DND-41 (cell line): ENCODE measurements at regions not wholly inside any gene's neighbourhood (a gene's known extent, or its start where the extent isn't known, plus 50 kb on each side); places are given as distances from the start of the nearest gene placed in this dataset.

ENCODE experiments used
- ATAC-seq: fragments of 200-7000 bp; cut with Tn5 transposase; 3 replicates; pipeline ENCODE4 v1.9.1; 2021; ENCODE audit warnings: low read depth; ENCODE audit not compliant: insufficient read depth
- DNase-seq: peaks from one replicate; pipeline ENCODE4 v3.0.0-alpha.2; 2020
- H2AFZ ChIP-seq: 2 replicates; pipeline ENCODE4 v1.6.0; 2012; ENCODE audit warnings: low read depth, low read length
- H3K27ac ChIP-seq: 2 replicates; pipeline ENCODE4 v1.5.1; 2012; ENCODE audit warnings: low read length, inconsistent platforms
- H3K27me3 ChIP-seq: fragments of 200-600 bp; sonication (generic); 2 replicates; pipeline ENCODE4 v1.6.0; 2012; ENCODE audit warnings: low read length, mild to moderate bottlenecking, inconsistent platforms; ENCODE audit not compliant: insufficient read depth, poor library complexity
- H3K36me3 ChIP-seq: 2 replicates; pipeline ENCODE4 v1.5.1; 2012; ENCODE audit warnings: low read length, inconsistent platforms; ENCODE audit not compliant: insufficient read depth
- H3K4me1 ChIP-seq: 2 replicates; pipeline ENCODE4 v1.5.1; 2012; ENCODE audit warnings: mild to moderate bottlenecking, low read length; ENCODE audit not compliant: insufficient read depth
- H3K4me2 ChIP-seq: 2 replicates; pipeline ENCODE4 v1.6.0; 2012; ENCODE audit warnings: mild to moderate bottlenecking, moderate library complexity, low read length, inconsistent platforms; ENCODE audit not compliant: insufficient read depth
- H3K4me3 ChIP-seq, 2 experiments: fragments of 200-600 bp in 1 of 2; shearing (Covaris generic) in 1 of 2; 2 replicates each; pipeline ENCODE4 v1.5.1; 2012 to 2016; ENCODE audit warnings: inconsistent platforms in 2 of 2, low read length in 2 of 2, mild to moderate bottlenecking in 2 of 2, low read depth in 1 of 2, moderate library complexity in 1 of 2
- H3K79me2 ChIP-seq: 2 replicates; pipeline ENCODE4 v1.6.0; 2012; ENCODE audit warnings: low read length, inconsistent platforms; ENCODE audit not compliant: insufficient read depth
- H3K9ac ChIP-seq: 2 replicates; pipeline ENCODE4 v1.6.0; 2012; ENCODE audit warnings: low read depth, mild to moderate bottlenecking, inconsistent platforms, low read length, moderate library complexity
- H3K9me3 ChIP-seq: 2 replicates; pipeline ENCODE4 v1.5.1; 2012; ENCODE audit warnings: low read length, moderate library complexity, mild to moderate bottlenecking, inconsistent platforms; ENCODE audit not compliant: insufficient read depth, severe bottlenecking
- H4K20me1 ChIP-seq: 2 replicates; pipeline ENCODE4 v1.6.0; 2012; ENCODE audit warnings: low read length; ENCODE audit not compliant: insufficient read depth
- EZH2 ChIP-seq: IDR thresholded peaks from 3 replicates; pipeline ENCODE4 v1.6.1; 2012; ENCODE audit warnings: borderline replicate concordance, low read depth, mild to moderate bottlenecking, moderate library complexity, low read length, inconsistent platforms; ENCODE audit not compliant: severe bottlenecking
- TF ChIP-seq, protein P1 (sequence below): IDR thresholded peaks from 2 replicates; pipeline ENCODE4 v1.5.1; 2012; ENCODE audit warnings: borderline replicate concordance, low read length, moderate library complexity, mild to moderate bottlenecking; ENCODE audit not compliant: poor library complexity, severe bottlenecking; ENCODE audit errors: extremely low read depth

- DNase-seq (no peak), ATAC-seq (no peak)
- H3K4me1 ChIP-seq, result no peaks in the 10 kb centered on the region
Observed at GRCh38 chr4:100071506-100071905, 118.8 kb downstream of the DDIT4L start.

DNA sequence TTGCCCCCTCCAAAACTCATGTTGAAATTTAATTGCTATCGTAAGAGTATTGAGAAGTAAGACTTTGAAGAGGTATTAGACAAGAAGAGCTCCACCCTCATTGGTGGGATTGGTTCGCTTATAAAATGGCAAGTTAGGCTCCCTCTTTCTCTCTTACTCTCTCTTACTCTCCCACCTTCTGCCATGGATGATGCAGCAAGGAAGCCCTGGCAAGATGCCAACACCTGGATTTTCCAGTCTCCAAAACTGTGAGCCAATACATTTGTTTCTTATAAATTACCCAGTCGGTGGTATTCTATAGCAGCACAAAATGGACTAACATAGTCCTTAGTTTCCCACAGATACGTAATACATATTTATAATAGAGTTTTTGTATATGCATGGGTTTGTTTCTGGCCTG lies 119.4 kb downstream of the DDIT4L start:
- Histone ChIP-seq H4K20me1 (no peaks in the 10 kb centered on the region), H3K9me3 (no peaks in the 10 kb centered on the region), H2AFZ (no peak overlapping the region), H3K36me3 (no peaks in the 10 kb centered on the region), H3K27ac (no peak overlapping the region), H3K4me1 (no peaks in the 10 kb centered on the region), H3K9ac (no peak overlapping the region), H3K27me3 (no peaks in the 10 kb centered on the region), H3K4me3 (no peak overlapping the region), H3K79me2 (no peaks in the 10 kb centered on the region), H3K4me2 (no peak overlapping the region)
- DNase-seq (no peak), ATAC-seq (no peak)
- no peak for TF ChIP-seq EZH2
- TF ChIP-seq, protein P1, sequence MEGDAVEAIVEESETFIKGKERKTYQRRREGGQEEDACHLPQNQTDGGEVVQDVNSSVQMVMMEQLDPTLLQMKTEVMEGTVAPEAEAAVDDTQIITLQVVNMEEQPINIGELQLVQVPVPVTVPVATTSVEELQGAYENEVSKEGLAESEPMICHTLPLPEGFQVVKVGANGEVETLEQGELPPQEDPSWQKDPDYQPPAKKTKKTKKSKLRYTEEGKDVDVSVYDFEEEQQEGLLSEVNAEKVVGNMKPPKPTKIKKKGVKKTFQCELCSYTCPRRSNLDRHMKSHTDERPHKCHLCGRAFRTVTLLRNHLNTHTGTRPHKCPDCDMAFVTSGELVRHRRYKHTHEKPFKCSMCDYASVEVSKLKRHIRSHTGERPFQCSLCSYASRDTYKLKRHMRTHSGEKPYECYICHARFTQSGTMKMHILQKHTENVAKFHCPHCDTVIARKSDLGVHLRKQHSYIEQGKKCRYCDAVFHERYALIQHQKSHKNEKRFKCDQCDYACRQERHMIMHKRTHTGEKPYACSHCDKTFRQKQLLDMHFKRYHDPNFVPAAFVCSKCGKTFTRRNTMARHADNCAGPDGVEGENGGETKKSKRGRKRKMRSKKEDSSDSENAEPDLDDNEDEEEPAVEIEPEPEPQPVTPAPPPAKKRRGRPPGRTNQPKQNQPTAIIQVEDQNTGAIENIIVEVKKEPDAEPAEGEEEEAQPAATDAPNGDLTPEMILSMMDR, result no peak

More at GRCh38 chr4:100071506-100071905, 118.8 kb downstream of the DDIT4L start:
- Histone ChIP-seq H3K27ac (no peak overlapping the region), H3K9ac (no peak overlapping the region), H3K9me3 (no peaks in the 10 kb centered on the region), H3K27me3 (no peaks in the 10 kb centered on the region), H3K4me3 (no peak overlapping the region), H4K20me1 (no peaks in the 10 kb centered on the region), H3K79me2 (no peaks in the 10 kb centered on the region), H3K4me2 (no peak overlapping the region), H3K36me3 (no peaks in the 10 kb centered on the region), H2AFZ (no peak overlapping the region)
- TF ChIP-seq EZH2, result no peak
- TF ChIP-seq, protein P1, result no peak

DNA sequence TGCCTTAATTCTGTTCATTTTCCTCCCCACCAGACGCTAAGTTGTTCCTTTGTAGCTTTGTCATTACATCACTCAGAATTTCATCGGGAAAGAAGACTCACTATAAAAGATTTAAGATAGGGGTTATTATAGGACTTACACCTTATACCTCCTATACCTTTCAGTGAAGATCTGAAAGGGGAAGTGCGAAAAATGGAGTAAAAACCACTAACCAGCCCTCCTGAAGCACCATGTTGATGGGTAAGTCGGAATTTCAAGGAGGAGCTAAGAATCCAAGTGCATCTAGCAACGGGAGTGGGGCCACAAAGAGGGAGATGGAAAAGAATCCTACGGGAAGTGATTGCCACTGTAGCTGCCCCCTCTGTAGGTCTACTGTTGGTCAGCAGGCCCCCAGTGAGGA lies 119.1 kb upstream of the H2AZ1 start:
- no peak overlapping the region for H3K9ac ChIP-seq
- no peaks in the 10 kb centered on the region for H3K27me3 ChIP-seq
- H3K36me3 ChIP-seq, result no peaks in the 10 kb centered on the region
- no peaks in the 10 kb centered on the region for H3K79me2 ChIP-seq
- ATAC-seq (no peak), DNase-seq (no peak)
- TF ChIP-seq, protein P1, result no peak
- TF ChIP-seq EZH2, result no peak
- H3K4me1 ChIP-seq, result no peaks in the 10 kb centered on the region
- no peak overlapping the region for H3K4me2 ChIP-seq
- no peak overlapping the region for H3K4me3 ChIP-seq
- no peaks in the 10 kb centered on the region for H3K9me3 ChIP-seq
- H3K27ac ChIP-seq, result no peak overlapping the region
- 0 out of 2 replicates have a peak overlapping the region, but pooled peaks have one; percentile 13 for H2AFZ ChIP-seq
- H4K20me1 ChIP-seq, result no peaks in the 10 kb centered on the region

- no peak for TF ChIP-seq EZH2
- TF ChIP-seq, protein P1, result no peak
- H3K4me1 ChIP-seq, result no peaks in the 10 kb centered on the region
Observed at GRCh38 chr4:100067255-100067654, 117.2 kb upstream of the H2AZ1 start.

More at GRCh38 chr4:100067255-100067654, 117.2 kb upstream of the H2AZ1 start:
- H3K9ac ChIP-seq, result no peak overlapping the region
- no peak overlapping the region for H3K4me3 ChIP-seq
- no peaks in the 10 kb centered on the region for H3K9me3 ChIP-seq
- ATAC-seq (no peak), DNase-seq (no peak)
- H3K27me3 ChIP-seq, result no peaks in the 10 kb centered on the region
- no peaks in the 10 kb centered on the region for H4K20me1 ChIP-seq
- no peaks in the 10 kb centered on the region for H3K36me3 ChIP-seq
- no peaks in the 10 kb centered on the region for H3K79me2 ChIP-seq
- H2AFZ ChIP-seq, result no peak overlapping the region
- H3K4me2 ChIP-seq, result no peak overlapping the region
- H3K27ac ChIP-seq, result no peak overlapping the region
